MM.1S (cell line): ENCODE measurements at regions not wholly inside any gene's neighbourhood (a gene's known extent, or its start where the extent isn't known, plus 50 kb on each side); places are given as distances from the start of the nearest gene placed in this dataset.

ENCODE experiments used
- DNase-seq: peaks from one replicate; pipeline ENCODE4 v3.0.0-alpha.2; 2015
- H2AFZ ChIP-seq: fragments of 300-600 bp; sonication (generic); 2 replicates; pipeline ENCODE4 v1.6.0; 2016; ENCODE audit warnings: antibody characterized with exemption, low read length
- H3F3A ChIP-seq: fragments of 300-600 bp; sonication (generic); 2 replicates; pipeline ENCODE4 v1.6.1; 2016; ENCODE audit warnings: mild to moderate bottlenecking, antibody characterized with exemption, low read length, moderate library complexity, mixed read lengths; ENCODE audit not compliant: insufficient read depth
- H3K27ac ChIP-seq: fragments of 300-600 bp; sonication (generic); 2 replicates; pipeline ENCODE4 v1.5.1; 2016; ENCODE audit warnings: mild to moderate bottlenecking, low read length
- H3K27me3 ChIP-seq: fragments of 300-600 bp; sonication (generic); replicated peaks from 2 replicates; pipeline ENCODE4 v1.6.0; 2016; ENCODE audit warnings: low read length; ENCODE audit not compliant: insufficient read depth
- H3K36me3 ChIP-seq: fragments of 300-600 bp; sonication (generic); replicated peaks from 2 replicates; pipeline ENCODE4 v1.6.1; 2016; ENCODE audit warnings: mild to moderate bottlenecking, low read length, mixed read lengths; ENCODE audit not compliant: insufficient read depth
- H3K4me1 ChIP-seq: fragments of 300-600 bp; sonication (generic); 2 replicates; pipeline ENCODE4 v1.6.1; 2016; ENCODE audit warnings: low read length, mixed read lengths
- H3K4me2 ChIP-seq: fragments of 300-600 bp; sonication (generic); 2 replicates; pipeline ENCODE4 v1.6.0; 2016; ENCODE audit warnings: low read depth, low read length
- H3K4me3 ChIP-seq: fragments of 300-600 bp; sonication (generic); 2 replicates; pipeline ENCODE4 v1.5.1; 2016; ENCODE audit warnings: low read length, mixed read lengths
- H3K79me2 ChIP-seq: fragments of 300-600 bp; sonication (generic); 2 replicates; pipeline ENCODE4 v1.6.1; 2016; ENCODE audit warnings: mixed run types, low read length, mixed read lengths
- H3K9ac ChIP-seq: fragments of 300-600 bp; sonication (generic); 2 replicates; pipeline ENCODE4 v1.6.1; 2016; ENCODE audit warnings: low read length, mixed read lengths
- H3K9me2 ChIP-seq: fragments of 300-600 bp; sonication (generic); replicated peaks from 2 replicates; pipeline ENCODE4 v1.6.1; 2016; ENCODE audit warnings: mild to moderate bottlenecking, low read length, mixed read lengths; ENCODE audit not compliant: insufficient read depth
- H3K9me3 ChIP-seq: fragments of 300-600 bp; sonication (generic); replicated peaks from 2 replicates; pipeline ENCODE4 v1.6.1; 2016; ENCODE audit warnings: mild to moderate bottlenecking, low read length, mixed read lengths; ENCODE audit not compliant: insufficient read depth
- H4K20me1 ChIP-seq: fragments of 300-600 bp; sonication (generic); 2 replicates; pipeline ENCODE4 v1.6.1; 2016; ENCODE audit warnings: mild to moderate bottlenecking, low read length, moderate library complexity, mixed read lengths; ENCODE audit not compliant: insufficient read depth
- CTCF ChIP-seq: fragments of 300-600 bp; sonication (generic); IDR thresholded peaks from 2 replicates; pipeline ENCODE4 v1.5.1; 2016; ENCODE audit warnings: antibody characterized with exemption, low read length, mixed read lengths
- EZH2 ChIP-seq: fragments of 300-600 bp; sonication (generic); optimal IDR thresholded peaks from 2 replicates; pipeline ENCODE3; 2017; ENCODE audit warnings: low read depth, mild to moderate bottlenecking, antibody characterized with exemption, low read length, mixed read lengths
- EZH2phosphoT487 ChIP-seq: fragments of 300-600 bp; sonication (generic); IDR thresholded peaks from 2 replicates; pipeline ENCODE4 v1.6.1; 2018; ENCODE audit warnings: antibody characterized with exemption, low read length

GRCh38 chr4:174088795-174089194 is 194.7 kb downstream of the FBXO8 start:
- TF ChIP-seq EZH2 (no peak), CTCF (no peak), EZH2phosphoT487 (no peak)
- DNase-seq = no peak
- H3K9ac ChIP-seq = no peak overlapping the region
- H3K36me3 ChIP-seq = no peaks in the 10 kb centered on the region
- H4K20me1 ChIP-seq = no peaks in the 10 kb centered on the region
- no peak overlapping the region for H3K27ac ChIP-seq
- no peak overlapping the region for H2AFZ ChIP-seq
- no peaks in the 10 kb centered on the region for H3F3A ChIP-seq
- no peak overlapping the region for H3K4me3 ChIP-seq
- H3K4me2 ChIP-seq = no peak overlapping the region
- H3K27me3 ChIP-seq = no peaks in the 10 kb centered on the region
- no peaks in the 10 kb centered on the region for H3K4me1 ChIP-seq
- H3K9me3 ChIP-seq = no peaks in the 10 kb centered on the region
- no peaks in the 10 kb centered on the region for H3K79me2 ChIP-seq
- H3K9me2 ChIP-seq = no peaks in the 10 kb centered on the region

GRCh38 chr4:174086829-174087799 is 196.4 kb downstream of the FBXO8 start:
- no peaks in the 10 kb centered on the region for H3K36me3 ChIP-seq
- H3K4me3 ChIP-seq = no peak overlapping the region
- H4K20me1 ChIP-seq = no peaks in the 10 kb centered on the region
- no peaks in the 10 kb centered on the region for H3F3A ChIP-seq
- DNase-seq = no peak
- no peaks in the 10 kb centered on the region for H3K9me3 ChIP-seq
- no peaks in the 10 kb centered on the region for H3K4me1 ChIP-seq
- H3K79me2 ChIP-seq = no peaks in the 10 kb centered on the region
- no peaks in the 10 kb centered on the region for H3K27me3 ChIP-seq
- no peaks in the 10 kb centered on the region for H3K9me2 ChIP-seq
- TF ChIP-seq CTCF (no peak), EZH2phosphoT487 (no peak), EZH2 (no peak)
- H3K27ac ChIP-seq = no peak overlapping the region
- no peak overlapping the region for H3K4me2 ChIP-seq
- H3K9ac ChIP-seq = no peak overlapping the region
- H2AFZ ChIP-seq = no peak overlapping the region

- Histone ChIP-seq H3K79me2 (no peaks in the 10 kb centered on the region), H3K9me2 (no peaks in the 10 kb centered on the region), H3K27ac (no peak overlapping the region), H4K20me1 (no peaks in the 10 kb centered on the region), H2AFZ (no peak overlapping the region), H3K9ac (no peak overlapping the region), H3K4me2 (no peak overlapping the region), H3K36me3 (no peaks in the 10 kb centered on the region), H3K9me3 (no peaks in the 10 kb centered on the region), H3K4me1 (no peaks in the 10 kb centered on the region), H3K4me3 (no peak overlapping the region), H3K27me3 (no peaks in the 10 kb centered on the region), H3F3A (no peaks in the 10 kb centered on the region)
- no peak for DNase-seq
- no peak for TF ChIP-seq CTCF
- TF ChIP-seq EZH2phosphoT487 = no peak
- no peak for TF ChIP-seq EZH2
Measured at GRCh38 chr4:174084981-174085380, 198.5 kb downstream of the FBXO8 start.
